Activated CD4-positive, alpha-beta T cell treated with anti-CD3 and anti-CD28 coated beads for 36 hours (primary cell): ENCODE measurements at regions not wholly inside any gene's neighbourhood (a gene's known extent, or its start where the extent isn't known, plus 50 kb on each side); places are given as distances from the start of the nearest gene placed in this dataset.
"Not testable (repeated sequence)": the region's sequence is repeated elsewhere in the genome, so short reads cannot be mapped to it uniquely, and the experiment has no call there.

Experiments
- ATAC-seq: fragments of 200-7000 bp; cut with Tn5 transposase; one replicate; pipeline ENCODE4 v1.10.0; 2021; ENCODE audit warnings: mild to moderate bottlenecking, moderate library complexity
- CTCF ChIA-PET: fragments of 350-600 bp; sonication (Branson Sonifier 250); formaldehyde crosslinking; loops from one replicate; lab custom pipeline; 2021; ENCODE audit warnings: antibody characterized with exemption; lab: Charles Lee
- POLR2A ChIA-PET: fragments of 350-600 bp; sonication (Branson Sonifier 250); formaldehyde crosslinking; loops from one replicate; lab custom pipeline; 2021; ENCODE audit warnings: antibody characterized with exemption, inconsistent platforms; lab: Charles Lee
- DNase-seq: peaks from one replicate; pipeline ENCODE4 v3.0.0-alpha.2; 2020
- H3K27ac Mint-ChIP-seq: one replicate; pipeline ENCODE4 v1.8.0; 2021; ENCODE audit warnings: mixed read lengths
- H3K27me3 Mint-ChIP-seq: one replicate; pipeline ENCODE4 v1.8.0; 2021; ENCODE audit warnings: mixed read lengths
- H3K36me3 Mint-ChIP-seq: one replicate; pipeline ENCODE4 v1.8.0; 2021; ENCODE audit warnings: low read depth, mixed read lengths
- H3K4me1 Mint-ChIP-seq: one replicate; pipeline ENCODE4 v1.8.0; 2021; ENCODE audit warnings: mixed read lengths
- H3K4me3 Mint-ChIP-seq: one replicate; pipeline ENCODE4 v1.8.0; 2021; ENCODE audit warnings: mild to moderate bottlenecking, moderate library complexity, mixed read lengths
- H3K9me3 Mint-ChIP-seq: one replicate; pipeline ENCODE4 v1.8.0; 2021; ENCODE audit warnings: low read depth, mixed read lengths
- intact Hi-C, 2 experiments: fragments of 100-400 bp; cut with DNase I in 1 of 2; cut with micrococcal nuclease in 1 of 2; formaldehyde crosslinking; loops; one replicate each; pipeline versions ENCODE4 v1.14.2 to v1.15.1; 2022 to 2024; cut with DNase I, micrococcal nuclease

GRCh38 chr19:30280018-30280417 is 92.2 kb upstream of the ZNF536 start:
- Mint-ChIP-seq H3K27ac (no peak overlapping the region), H3K4me1 (no peaks in the 10 kb centered on the region), H3K4me3 (no peak overlapping the region), H3K27me3 (peaks cover 4% of the 10 kb centered on the region), H3K36me3 (no peaks in the 10 kb centered on the region), H3K9me3 (no peaks in the 10 kb centered on the region)
- intact Hi-C loops = no loop called here
- DNase-seq (no peak), ATAC-seq (no peak)
- ChIA-PET POLR2A (no interaction called here), CTCF (no interaction called here)

- Mint-ChIP-seq H3K4me1 (no peaks in the 10 kb centered on the region), H3K27me3 (peaks cover 4% of the 10 kb centered on the region), H3K36me3 (no peaks in the 10 kb centered on the region), H3K4me3 (no peak overlapping the region), H3K27ac (no peak overlapping the region), H3K9me3 (no peaks in the 10 kb centered on the region)
- intact Hi-C loops = no loop called here
- ATAC-seq = no peak
- ChIA-PET POLR2A (no interaction called here), CTCF (no interaction called here)
- no peak for DNase-seq
Observed at GRCh38 chr19:30281906-30282305, 90.3 kb upstream of the ZNF536 start.

- no peaks in the 10 kb centered on the region for H3K36me3 Mint-ChIP-seq
- ChIA-PET POLR2A (no interaction called here), CTCF (no interaction called here)
- intact Hi-C loops = no loop called here
- H3K27me3 Mint-ChIP-seq = peaks cover 4% of the 10 kb centered on the region
- ATAC-seq (no peak), DNase-seq (no peak)
- no peaks in the 10 kb centered on the region for H3K9me3 Mint-ChIP-seq
- no peaks in the 10 kb centered on the region for H3K4me1 Mint-ChIP-seq
- H3K4me3 Mint-ChIP-seq = no peak overlapping the region
- no peak overlapping the region for H3K27ac Mint-ChIP-seq
Observed at GRCh38 chr19:30283556-30283955, 88.6 kb upstream of the ZNF536 start.

GRCh38 chr19:30284209-30284608 is 88.0 kb upstream of the ZNF536 start:
- Mint-ChIP-seq H3K36me3 (no peaks in the 10 kb centered on the region), H3K4me3 (no peak overlapping the region), H3K27ac (no peak overlapping the region), H3K4me1 (no peaks in the 10 kb centered on the region), H3K9me3 (no peaks in the 10 kb centered on the region), H3K27me3 (peaks cover 4% of the 10 kb centered on the region)
- ChIA-PET CTCF (no interaction called here), POLR2A (no interaction called here)
- intact Hi-C loops = no loop called here
- no peak for DNase-seq
- ATAC-seq = no peak

GRCh38 chr19:30284885-30285284 is 87.3 kb upstream of the ZNF536 start:
- Mint-ChIP-seq H3K27me3 (peaks cover 4% of the 10 kb centered on the region), H3K36me3 (no peaks in the 10 kb centered on the region)

DNA sequence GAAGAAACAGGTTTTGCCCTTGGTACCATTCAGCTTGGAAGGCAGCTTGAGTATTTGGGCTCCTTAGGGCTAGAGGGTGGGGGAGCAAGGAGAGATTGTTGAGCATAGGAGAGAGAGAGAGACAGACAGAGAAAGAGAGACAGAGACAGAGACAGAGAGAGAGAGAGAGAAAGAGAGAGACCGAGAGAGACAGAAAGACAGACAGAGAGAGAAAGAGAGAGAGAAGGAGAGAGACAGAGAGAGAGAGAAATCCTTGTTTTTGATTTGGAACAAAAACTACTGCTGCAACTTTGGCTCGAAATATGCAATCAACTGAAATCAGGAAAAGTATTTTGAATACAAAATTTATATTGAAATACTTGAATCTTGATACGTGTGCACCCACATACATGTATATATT is 85.8 kb upstream of the ZNF536 start:
- no peak for DNase-seq

More at GRCh38 chr19:30284885-30285284, 87.3 kb upstream of the ZNF536 start:
- Mint-ChIP-seq H3K4me1 (no peaks in the 10 kb centered on the region), H3K4me3 (no peak overlapping the region), H3K9me3 (no peaks in the 10 kb centered on the region), H3K27ac (no peak overlapping the region)
- ChIA-PET POLR2A (no interaction called here), CTCF (interaction anchor here (0.6 kb wide), 1 partner anchor 713 kb away, joined by 3 read pairs; no protein-coding TSS in a partner anchor)
- DNase-seq (no peak), ATAC-seq (no peak)
- intact Hi-C loops = no loop called here

DNA sequence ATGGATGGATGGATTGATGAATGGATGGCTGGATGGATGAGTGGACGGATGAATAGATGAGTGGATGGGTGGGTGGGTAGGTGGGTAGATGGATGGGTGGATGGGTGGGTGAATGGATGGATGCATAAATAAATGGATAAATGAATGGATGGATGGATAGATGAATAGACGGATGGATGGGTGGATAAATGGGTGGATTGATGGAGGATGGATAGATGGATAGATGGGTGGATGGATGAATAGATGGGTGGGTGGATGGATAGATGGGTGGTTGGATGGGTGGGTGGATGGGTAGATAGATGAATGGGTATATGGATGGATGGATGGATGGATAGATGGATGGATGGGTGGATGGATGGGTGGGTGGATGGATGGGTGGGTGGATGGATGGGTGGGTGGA is 84.9 kb upstream of the ZNF536 start:
- CTCF ChIA-PET = no interaction called here
- Mint-ChIP-seq H3K4me1 (no peaks in the 10 kb centered on the region), H3K36me3 (no peaks in the 10 kb centered on the region), H3K27ac (no peak overlapping the region), H3K27me3 (peaks cover 4% of the 10 kb centered on the region), H3K4me3 (no peak overlapping the region), H3K9me3 (no peaks in the 10 kb centered on the region)
- intact Hi-C loops = no loop called here
- no peak for DNase-seq
- POLR2A ChIA-PET = no interaction called here
- no peak for ATAC-seq

More for the DNA sequence above, 85.8 kb upstream of the ZNF536 start:
- CTCF ChIA-PET = no interaction called here
- ATAC-seq = no peak
- POLR2A ChIA-PET = no interaction called here
- Mint-ChIP-seq H3K27me3 (peaks cover 4% of the 10 kb centered on the region), H3K9me3 (no peaks in the 10 kb centered on the region), H3K27ac (no peak overlapping the region), H3K36me3 (no peaks in the 10 kb centered on the region), H3K4me1 (no peaks in the 10 kb centered on the region), H3K4me3 (no peak overlapping the region)
- intact Hi-C loops = no loop called here

GRCh38 chr19:30287973-30288372 is 84.2 kb upstream of the ZNF536 start:
- POLR2A ChIA-PET = no interaction called here
- CTCF ChIA-PET = no interaction called here
- no peaks in the 10 kb centered on the region for H3K9me3 Mint-ChIP-seq
- DNase-seq = no peak
- intact Hi-C loops = no loop called here
- no peaks in the 10 kb centered on the region for H3K4me1 Mint-ChIP-seq
- no peak overlapping the region for H3K27ac Mint-ChIP-seq
- no peak for ATAC-seq
- peaks cover 4% of the 10 kb centered on the region for H3K27me3 Mint-ChIP-seq
- no peaks in the 10 kb centered on the region for H3K36me3 Mint-ChIP-seq
- H3K4me3 Mint-ChIP-seq = no peak overlapping the region

DNA sequence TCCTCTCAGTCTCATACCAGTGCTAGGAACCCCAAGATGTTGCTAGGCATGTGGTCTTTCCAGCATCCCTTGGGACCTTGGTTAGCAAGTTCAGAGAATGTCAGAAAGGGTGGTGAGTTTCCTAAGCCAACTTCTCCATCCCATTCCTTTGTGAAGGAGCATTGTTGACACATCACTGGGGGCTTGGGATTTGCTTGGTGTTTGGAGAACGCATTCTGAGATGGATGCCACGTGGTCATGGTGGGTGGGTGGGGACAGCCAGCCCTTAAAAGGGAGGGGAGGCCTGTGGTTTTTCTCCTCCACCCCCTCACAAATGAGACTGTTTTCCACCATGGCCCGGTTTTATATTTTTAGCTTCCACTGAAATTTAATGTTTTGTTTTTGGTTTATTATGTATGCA is 83.3 kb upstream of the ZNF536 start:
- CTCF ChIA-PET = no interaction called here
- Mint-ChIP-seq H3K9me3 (no peaks in the 10 kb centered on the region), H3K4me1 (no peaks in the 10 kb centered on the region), H3K36me3 (no peaks in the 10 kb centered on the region), H3K4me3 (no peak overlapping the region), H3K27ac (no peak overlapping the region), H3K27me3 (peaks cover 3% of the 10 kb centered on the region)
- POLR2A ChIA-PET = no interaction called here
- intact Hi-C loops = no loop called here
- ATAC-seq (no peak), DNase-seq (no peak)

GRCh38 chr19:30289336-30289735 is 82.8 kb upstream of the ZNF536 start:
- H3K27me3 Mint-ChIP-seq = peaks cover 3% of the 10 kb centered on the region
- CTCF ChIA-PET = no interaction called here
- POLR2A ChIA-PET = no interaction called here
- H3K27ac Mint-ChIP-seq = no peak overlapping the region
- H3K4me3 Mint-ChIP-seq = no peak overlapping the region
- DNase-seq (no peak), ATAC-seq (no peak)
- intact Hi-C loops = no loop called here
- no peaks in the 10 kb centered on the region for H3K36me3 Mint-ChIP-seq
- no peaks in the 10 kb centered on the region for H3K9me3 Mint-ChIP-seq
- no peaks in the 10 kb centered on the region for H3K4me1 Mint-ChIP-seq

GRCh38 chr19:30290805-30291204 is 81.4 kb upstream of the ZNF536 start:
- intact Hi-C loops, H3K9me3 Mint-ChIP-seq, H3K27ac Mint-ChIP-seq, H3K27me3 Mint-ChIP-seq, POLR2A ChIA-PET, DNase-seq, H3K4me3 Mint-ChIP-seq, H3K4me1 Mint-ChIP-seq, ATAC-seq, CTCF ChIA-PET, H3K36me3 Mint-ChIP-seq: not testable (repeated sequence)

- intact Hi-C loops = no loop called here
- H3K36me3 Mint-ChIP-seq = no peaks in the 10 kb centered on the region
Observed at GRCh38 chr19:30293051-30293785, 79.0 kb upstream of the ZNF536 start.

More at GRCh38 chr19:30293051-30293785, 79.0 kb upstream of the ZNF536 start:
- ChIA-PET CTCF (no interaction called here), POLR2A (no interaction called here)
- H3K27ac Mint-ChIP-seq = no peak overlapping the region
- H3K27me3 Mint-ChIP-seq = peaks cover 5% of the 10 kb centered on the region
- H3K4me3 Mint-ChIP-seq = no peak overlapping the region
- ATAC-seq (no peak), DNase-seq (no peak)
- H3K9me3 Mint-ChIP-seq = no peaks in the 10 kb centered on the region
- no peaks in the 10 kb centered on the region for H3K4me1 Mint-ChIP-seq
